GM12875 (cell line): ENCODE measurements at regions not wholly inside any gene's neighbourhood (a gene's known extent, or its start where the extent isn't known, plus 50 kb on each side); places are given as distances from the start of the nearest gene placed in this dataset.

Source experiments
- H3K4me3 ChIP-seq: one replicate; pipeline ENCODE4 v1.5.1; 2011; ENCODE audit warnings: low read depth, low read length, control low read depth
- TF ChIP-seq, protein P1 (sequence below): IDR thresholded peaks from 2 replicates; pipeline ENCODE4 v1.5.1; 2011; ENCODE audit warnings: low read depth, mild to moderate bottlenecking, control low read depth, inconsistent platforms, low read length, moderate library complexity, borderline replicate concordance; ENCODE audit not compliant: insufficient read depth

DNA sequence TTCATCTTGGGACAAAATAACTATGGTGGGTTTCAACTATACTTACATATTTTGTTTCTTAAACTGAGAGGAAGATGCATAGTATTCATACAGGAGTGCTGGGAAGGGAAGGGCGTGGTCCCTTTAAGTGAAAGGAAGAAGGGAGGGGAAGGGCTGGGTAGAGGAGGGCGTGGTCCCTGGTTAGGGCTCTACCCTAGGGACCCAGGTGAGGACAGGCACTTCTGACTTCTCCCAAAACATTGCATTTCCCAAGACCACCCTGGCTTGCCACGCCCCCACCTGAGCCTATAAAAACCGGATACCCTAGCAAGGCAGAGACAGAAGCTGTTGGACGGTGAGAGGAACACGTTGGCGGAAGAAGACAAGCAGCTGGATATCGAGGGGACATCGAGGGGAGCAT lies 157.6 kb upstream of the PLXNA4 start:
- TF ChIP-seq, protein P1, sequence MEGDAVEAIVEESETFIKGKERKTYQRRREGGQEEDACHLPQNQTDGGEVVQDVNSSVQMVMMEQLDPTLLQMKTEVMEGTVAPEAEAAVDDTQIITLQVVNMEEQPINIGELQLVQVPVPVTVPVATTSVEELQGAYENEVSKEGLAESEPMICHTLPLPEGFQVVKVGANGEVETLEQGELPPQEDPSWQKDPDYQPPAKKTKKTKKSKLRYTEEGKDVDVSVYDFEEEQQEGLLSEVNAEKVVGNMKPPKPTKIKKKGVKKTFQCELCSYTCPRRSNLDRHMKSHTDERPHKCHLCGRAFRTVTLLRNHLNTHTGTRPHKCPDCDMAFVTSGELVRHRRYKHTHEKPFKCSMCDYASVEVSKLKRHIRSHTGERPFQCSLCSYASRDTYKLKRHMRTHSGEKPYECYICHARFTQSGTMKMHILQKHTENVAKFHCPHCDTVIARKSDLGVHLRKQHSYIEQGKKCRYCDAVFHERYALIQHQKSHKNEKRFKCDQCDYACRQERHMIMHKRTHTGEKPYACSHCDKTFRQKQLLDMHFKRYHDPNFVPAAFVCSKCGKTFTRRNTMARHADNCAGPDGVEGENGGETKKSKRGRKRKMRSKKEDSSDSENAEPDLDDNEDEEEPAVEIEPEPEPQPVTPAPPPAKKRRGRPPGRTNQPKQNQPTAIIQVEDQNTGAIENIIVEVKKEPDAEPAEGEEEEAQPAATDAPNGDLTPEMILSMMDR: no peak

DNA sequence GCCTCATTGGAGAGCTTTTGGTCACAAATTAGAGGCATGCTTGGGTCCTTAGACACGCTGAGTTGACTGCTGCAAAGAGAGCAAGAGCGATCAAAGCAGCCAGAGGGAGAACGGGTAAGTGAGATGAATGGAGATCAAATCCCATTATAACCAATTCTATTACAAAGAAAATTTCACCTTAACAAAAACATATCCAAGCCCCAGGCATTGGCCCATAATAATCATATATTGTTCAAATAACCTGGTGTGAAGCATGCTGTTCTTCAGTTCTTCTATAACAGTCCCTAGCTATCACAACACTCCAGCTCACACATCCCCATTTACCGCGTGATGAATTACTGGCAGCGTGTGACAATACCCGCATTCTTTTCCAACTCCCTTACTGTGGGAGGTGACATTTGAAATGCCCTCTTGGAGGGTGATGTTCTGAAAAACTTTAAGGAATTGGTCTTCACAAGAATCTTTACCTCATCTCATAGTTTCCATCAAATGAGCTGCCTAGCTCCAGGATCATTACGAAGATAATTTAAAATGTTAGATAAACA lies 156.1 kb upstream of the PLXNA4 start:
- TF ChIP-seq, protein P1: no peak
- no peak overlapping the region for H3K4me3 ChIP-seq

More for the DNA sequence above, 157.6 kb upstream of the PLXNA4 start:
- H3K4me3 ChIP-seq: no peak overlapping the region

DNA sequence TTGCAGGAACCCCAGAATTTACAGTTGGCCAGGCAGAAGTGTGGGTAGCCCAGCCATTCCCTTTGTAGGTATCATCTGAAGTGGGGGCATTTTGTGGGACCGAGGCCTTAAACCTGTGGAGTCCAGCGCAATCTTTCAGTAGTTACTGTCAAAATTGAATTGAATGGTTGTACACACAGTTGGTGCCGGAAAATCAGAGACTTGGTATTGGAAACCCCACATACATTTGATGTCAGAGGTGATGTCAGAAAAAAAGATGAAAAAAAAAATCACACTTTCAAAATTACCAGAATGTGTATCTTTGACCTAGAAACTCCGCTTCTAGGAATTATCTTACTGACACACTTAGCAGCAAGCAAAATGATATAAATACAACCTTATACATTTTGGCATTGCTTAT lies 153.8 kb upstream of the PLXNA4 start:
- TF ChIP-seq, protein P1: no peak
- no peak overlapping the region for H3K4me3 ChIP-seq

GRCh38 chr7:132723506-132724081 lies 147.3 kb upstream of the PLXNA4 start:
- H3K4me3 ChIP-seq: no peak overlapping the region
- TF ChIP-seq, protein P1: no peak

DNA sequence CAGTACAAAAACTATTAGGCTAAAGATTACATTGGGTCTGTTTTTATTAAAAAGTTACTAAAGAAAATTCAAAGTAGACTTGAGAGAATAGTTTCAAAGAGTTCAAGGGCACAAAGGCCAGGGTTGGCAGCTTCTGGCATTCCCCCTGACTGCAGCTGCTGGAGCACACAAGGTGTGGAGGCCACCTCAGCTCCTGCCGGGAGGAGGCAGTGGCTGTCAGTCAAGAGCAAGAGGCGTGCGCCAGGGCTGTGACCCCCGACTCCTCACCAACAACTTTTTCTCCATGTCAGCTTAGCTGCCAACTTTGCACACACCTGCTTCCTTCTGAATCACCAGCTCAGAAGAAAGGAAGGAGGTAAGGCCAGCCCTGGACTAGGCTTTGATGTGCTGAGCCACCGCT lies 144.6 kb upstream of the PLXNA4 start:
- H3K4me3 ChIP-seq: no peak overlapping the region
- TF ChIP-seq, protein P1: no peak

GRCh38 chr7:132713893-132714292 lies 137.6 kb upstream of the PLXNA4 start:
- TF ChIP-seq, protein P1: no peak
- no peak overlapping the region for H3K4me3 ChIP-seq

DNA sequence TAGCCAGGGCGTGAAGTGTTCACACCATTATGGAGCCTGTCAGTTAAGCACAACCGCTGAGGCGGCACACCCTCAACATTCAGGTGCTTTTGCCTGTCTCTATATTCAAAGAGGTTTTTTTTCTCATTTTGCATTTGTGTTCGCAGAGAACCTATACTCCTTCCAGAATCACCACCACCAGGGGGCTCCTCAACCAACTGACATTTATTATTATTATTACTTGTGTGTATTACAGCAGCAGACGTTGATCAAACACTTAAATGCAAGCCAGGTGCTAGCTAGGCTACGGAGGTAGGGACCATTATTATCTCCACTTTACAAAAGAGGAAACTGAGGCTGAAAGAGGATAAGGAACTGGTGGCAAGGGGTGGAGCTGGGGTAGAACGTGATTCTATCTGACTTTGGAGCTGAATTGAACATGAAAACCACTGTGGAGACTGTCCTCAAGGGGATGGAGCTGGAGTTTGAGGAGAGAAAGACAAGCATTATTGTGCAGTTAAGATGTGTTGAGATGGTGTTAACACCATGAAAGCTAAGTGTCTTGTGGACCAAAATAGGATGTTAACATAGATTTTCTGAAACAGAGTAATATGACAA lies 133.8 kb upstream of the PLXNA4 start:
- TF ChIP-seq, protein P1: 0 out of 2 replicates have a peak, but pooled peaks have one; percentile 9
- no peak overlapping the region for H3K4me3 ChIP-seq
